ENCODE measurements at regions not wholly inside any gene's neighbourhood (a gene's known extent, or its start where the extent isn't known, plus 50 kb on each side); places are given as distances from the start of the nearest gene placed in this dataset.

GRCh38 chr15:70353606-70354345 lies 256.1 kb upstream of the TLE3 start:
- H3K9ac ChIP-seq (ENCODE audit: low read depth in 1 of 2, low read length in 2 of 2): no peak overlapping the region
- H3K27ac ChIP-seq (ENCODE audit: low read depth in 2 of 2, low read length in 2 of 2): no peak overlapping the region
- no peaks in the 10 kb centered on the region for H3K27me3 ChIP-seq (ENCODE audit: control insufficient read depth in 2 of 2, insufficient read depth in 2 of 2, low read length in 2 of 2)
- no peaks in the 10 kb centered on the region for H3K4me1 ChIP-seq (ENCODE audit: control insufficient read depth in 2 of 2, insufficient read depth in 2 of 2, low read length in 2 of 2)
- no peaks in the 10 kb centered on the region for H3K9me3 ChIP-seq (ENCODE audit: control insufficient read depth in 2 of 2, low read length in 2 of 2)
- no peak overlapping the region for H3K4me3 ChIP-seq (ENCODE audit: low read length in 2 of 2)
- no peaks in the 10 kb centered on the region for H3K36me3 ChIP-seq (ENCODE audit: control insufficient read depth in 2 of 2, insufficient read depth in 2 of 2, low read length in 2 of 2)

DNA sequence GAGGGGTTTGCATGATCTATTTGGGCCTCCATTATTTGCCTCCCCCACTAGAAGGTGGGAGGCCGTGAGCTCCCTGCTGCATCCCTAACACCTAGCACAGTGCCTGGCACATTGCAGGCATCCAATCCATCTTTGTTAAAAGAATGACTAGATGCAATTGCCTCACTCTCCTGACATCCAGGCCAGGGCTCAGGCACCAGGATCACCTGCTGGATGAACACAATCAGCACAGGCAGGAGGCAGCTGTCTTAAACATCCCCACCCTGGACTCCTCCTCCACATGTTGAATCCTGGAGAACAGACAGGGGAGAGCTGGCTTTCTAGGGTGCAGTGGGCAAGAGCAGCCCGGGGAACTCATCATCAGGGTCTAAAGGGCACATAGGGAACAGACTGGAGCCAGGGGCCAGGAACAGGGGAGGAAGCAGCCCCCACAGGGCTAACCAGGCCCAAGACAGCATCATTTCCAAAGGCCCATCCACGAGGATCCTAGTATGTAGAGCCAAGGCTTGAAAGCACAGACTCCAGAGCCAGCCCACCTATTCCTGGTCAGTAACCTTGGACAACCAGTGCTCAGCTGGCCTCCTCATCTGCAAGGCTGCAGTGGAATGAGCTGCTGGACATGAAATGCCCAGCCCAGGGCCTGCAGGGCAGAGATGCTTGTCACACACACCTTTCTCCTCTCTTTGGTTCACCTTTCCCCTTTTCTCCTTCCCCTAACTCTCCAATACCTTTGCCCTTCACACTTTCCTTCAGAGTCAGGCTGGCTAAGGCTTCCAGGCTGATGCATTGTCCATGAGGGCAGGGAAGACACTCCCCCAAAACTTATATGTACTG lies 254.4 kb upstream of the TLE3 start:
- no peaks in the 10 kb centered on the region for H3K9me3 ChIP-seq (ENCODE audit: control insufficient read depth in 2 of 2, low read length in 2 of 2)
- no peaks in the 10 kb centered on the region for H3K4me1 ChIP-seq (ENCODE audit: control insufficient read depth in 2 of 2, insufficient read depth in 2 of 2, low read length in 2 of 2)
- no peak overlapping the region for H3K9ac ChIP-seq (ENCODE audit: low read depth in 1 of 2, low read length in 2 of 2)
- H3K36me3 ChIP-seq (ENCODE audit: control insufficient read depth in 2 of 2, insufficient read depth in 2 of 2, low read length in 2 of 2): no peaks in the 10 kb centered on the region
- no peaks in the 10 kb centered on the region for H3K27me3 ChIP-seq (ENCODE audit: control insufficient read depth in 2 of 2, insufficient read depth in 2 of 2, low read length in 2 of 2)
- no peak overlapping the region for H3K27ac ChIP-seq (ENCODE audit: low read depth in 2 of 2, low read length in 2 of 2)
- H3K4me3 ChIP-seq (ENCODE audit: low read length in 2 of 2): no peak overlapping the region

GRCh38 chr15:70351391-70351790 lies 253.7 kb upstream of the TLE3 start:
- H3K4me3 ChIP-seq (ENCODE audit: low read length in 2 of 2): no peak overlapping the region
- H3K27ac ChIP-seq (ENCODE audit: low read depth in 2 of 2, low read length in 2 of 2): no peak overlapping the region

DNA sequence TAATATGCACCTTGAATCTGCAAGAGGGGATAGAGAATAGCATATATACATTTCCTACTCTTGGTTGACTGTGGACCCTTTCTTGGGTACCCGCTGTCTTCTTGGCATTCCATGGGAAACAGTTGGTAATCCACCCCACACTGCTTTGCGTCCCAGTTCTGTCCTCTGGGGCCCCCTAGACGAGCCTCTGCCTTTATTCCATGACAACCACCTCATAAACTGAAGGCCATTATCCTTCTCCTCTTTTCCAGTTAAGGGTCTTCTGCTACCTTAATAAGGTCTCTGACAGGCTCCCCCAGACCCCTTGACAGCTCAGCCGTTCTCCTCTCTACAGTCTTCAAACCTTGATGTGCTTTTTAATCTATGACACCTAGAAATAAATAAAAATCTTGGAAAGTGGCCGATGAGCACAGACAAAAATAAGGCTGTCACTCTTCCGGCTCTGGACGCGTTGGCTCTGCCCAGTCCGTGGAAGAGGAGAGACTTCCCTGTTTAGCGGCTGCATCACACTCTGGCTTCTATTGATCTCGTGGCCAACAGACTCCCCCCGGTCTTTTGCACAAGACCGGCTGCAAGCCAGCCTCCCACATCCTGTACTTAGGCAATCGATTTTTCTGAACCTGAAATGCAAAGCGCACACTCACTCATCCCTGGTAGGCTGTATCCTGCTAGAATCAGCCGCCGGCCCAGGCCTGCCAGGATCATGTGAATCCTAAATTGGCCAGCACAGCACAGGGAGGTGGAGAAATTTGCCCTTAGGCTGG lies 251.0 kb upstream of the TLE3 start:
- no peaks in the 10 kb centered on the region for H3K36me3 ChIP-seq (ENCODE audit: control insufficient read depth in 2 of 2, insufficient read depth in 2 of 2, low read length in 2 of 2)
- no peaks in the 10 kb centered on the region for H3K9me3 ChIP-seq (ENCODE audit: control insufficient read depth in 2 of 2, low read length in 2 of 2)
- H3K4me3 ChIP-seq (ENCODE audit: low read length in 2 of 2): no peak overlapping the region
- H3K4me1 ChIP-seq (ENCODE audit: control insufficient read depth in 2 of 2, insufficient read depth in 2 of 2, low read length in 2 of 2): no peaks in the 10 kb centered on the region
- no peak overlapping the region for H3K27ac ChIP-seq (ENCODE audit: low read depth in 2 of 2, low read length in 2 of 2)
- no peaks in the 10 kb centered on the region for H3K27me3 ChIP-seq (ENCODE audit: control insufficient read depth in 2 of 2, insufficient read depth in 2 of 2, low read length in 2 of 2)
- H3K9ac ChIP-seq (ENCODE audit: low read depth in 1 of 2, low read length in 2 of 2): no peak overlapping the region

More at GRCh38 chr15:70351391-70351790, 253.7 kb upstream of the TLE3 start:
- Histone ChIP-seq H3K9me3 (ENCODE audit: control insufficient read depth in 2 of 2, low read length in 2 of 2) (no peaks in the 10 kb centered on the region), H3K27me3 (ENCODE audit: control insufficient read depth in 2 of 2, insufficient read depth in 2 of 2, low read length in 2 of 2) (no peaks in the 10 kb centered on the region), H3K9ac (ENCODE audit: low read depth in 1 of 2, low read length in 2 of 2) (no peak overlapping the region), H3K4me1 (ENCODE audit: control insufficient read depth in 2 of 2, insufficient read depth in 2 of 2, low read length in 2 of 2) (no peaks in the 10 kb centered on the region), H3K36me3 (ENCODE audit: control insufficient read depth in 2 of 2, insufficient read depth in 2 of 2, low read length in 2 of 2) (no peaks in the 10 kb centered on the region)

DNA sequence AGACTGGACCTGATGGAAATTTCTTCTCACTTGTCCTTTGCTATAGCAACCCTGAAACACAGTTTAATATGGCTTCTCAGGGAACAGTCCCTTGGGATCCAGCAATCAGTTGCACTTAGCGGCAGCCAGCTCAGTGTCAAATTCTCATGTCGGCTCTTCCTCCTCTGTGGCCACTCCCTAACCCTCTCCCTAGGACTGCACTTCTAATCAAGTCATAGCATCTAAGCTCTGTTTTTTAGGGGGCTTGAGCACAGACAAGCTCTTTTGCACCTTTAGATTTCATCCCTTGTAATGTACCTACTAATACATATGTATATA lies 250.5 kb upstream of the TLE3 start:
- H3K27ac ChIP-seq (ENCODE audit: low read depth in 2 of 2, low read length in 2 of 2): no peak overlapping the region

GRCh38 chr15:70347321-70348225 lies 249.9 kb upstream of the TLE3 start:
- no peak overlapping the region for H3K4me3 ChIP-seq (ENCODE audit: low read length in 2 of 2)
- no peaks in the 10 kb centered on the region for H3K4me1 ChIP-seq (ENCODE audit: control insufficient read depth in 2 of 2, insufficient read depth in 2 of 2, low read length in 2 of 2)
- no peaks in the 10 kb centered on the region for H3K27me3 ChIP-seq (ENCODE audit: control insufficient read depth in 2 of 2, insufficient read depth in 2 of 2, low read length in 2 of 2)
- H3K36me3 ChIP-seq (ENCODE audit: control insufficient read depth in 2 of 2, insufficient read depth in 2 of 2, low read length in 2 of 2): no peaks in the 10 kb centered on the region
- no peak overlapping the region for H3K27ac ChIP-seq (ENCODE audit: low read depth in 2 of 2, low read length in 2 of 2)
- H3K9me3 ChIP-seq (ENCODE audit: control insufficient read depth in 2 of 2, low read length in 2 of 2): no peaks in the 10 kb centered on the region
- no peak overlapping the region for H3K9ac ChIP-seq (ENCODE audit: low read depth in 1 of 2, low read length in 2 of 2)

More for the DNA sequence above, 250.5 kb upstream of the TLE3 start:
- H3K36me3 ChIP-seq (ENCODE audit: control insufficient read depth in 2 of 2, insufficient read depth in 2 of 2, low read length in 2 of 2): no peaks in the 10 kb centered on the region
- H3K4me3 ChIP-seq (ENCODE audit: low read length in 2 of 2): no peak overlapping the region
- no peaks in the 10 kb centered on the region for H3K4me1 ChIP-seq (ENCODE audit: control insufficient read depth in 2 of 2, insufficient read depth in 2 of 2, low read length in 2 of 2)
- H3K27me3 ChIP-seq (ENCODE audit: control insufficient read depth in 2 of 2, insufficient read depth in 2 of 2, low read length in 2 of 2): no peaks in the 10 kb centered on the region
- no peaks in the 10 kb centered on the region for H3K9me3 ChIP-seq (ENCODE audit: control insufficient read depth in 2 of 2, low read length in 2 of 2)
- no peak overlapping the region for H3K9ac ChIP-seq (ENCODE audit: low read depth in 1 of 2, low read length in 2 of 2)

GRCh38 chr15:70345251-70346019 lies 247.7 kb upstream of the TLE3 start:
- Histone ChIP-seq H3K9me3 (ENCODE audit: control insufficient read depth in 2 of 2, low read length in 2 of 2) (no peaks in the 10 kb centered on the region), H3K4me3 (ENCODE audit: low read length in 2 of 2) (no peak overlapping the region), H3K27me3 (ENCODE audit: control insufficient read depth in 2 of 2, insufficient read depth in 2 of 2, low read length in 2 of 2) (no peaks in the 10 kb centered on the region), H3K4me1 (ENCODE audit: control insufficient read depth in 2 of 2, insufficient read depth in 2 of 2, low read length in 2 of 2) (no peaks in the 10 kb centered on the region), H3K36me3 (ENCODE audit: control insufficient read depth in 2 of 2, insufficient read depth in 2 of 2, low read length in 2 of 2) (no peaks in the 10 kb centered on the region), H3K27ac (ENCODE audit: low read depth in 2 of 2, low read length in 2 of 2) (no peak overlapping the region), H3K9ac (ENCODE audit: low read depth in 1 of 2, low read length in 2 of 2) (no peak overlapping the region)

GRCh38 chr15:70344666-70345065 lies 246.9 kb upstream of the TLE3 start:
- no peaks in the 10 kb centered on the region for H3K4me1 ChIP-seq (ENCODE audit: control insufficient read depth in 2 of 2, insufficient read depth in 2 of 2, low read length in 2 of 2)

GRCh38 chr15:70343961-70344621 lies 246.4 kb upstream of the TLE3 start:
- H3K4me1 ChIP-seq (ENCODE audit: control insufficient read depth in 2 of 2, insufficient read depth in 2 of 2, low read length in 2 of 2): no peaks in the 10 kb centered on the region
- H3K9me3 ChIP-seq (ENCODE audit: control insufficient read depth in 2 of 2, low read length in 2 of 2): no peaks in the 10 kb centered on the region
- no peak overlapping the region for H3K9ac ChIP-seq (ENCODE audit: low read depth in 1 of 2, low read length in 2 of 2)
- H3K27me3 ChIP-seq (ENCODE audit: control insufficient read depth in 2 of 2, insufficient read depth in 2 of 2, low read length in 2 of 2): no peaks in the 10 kb centered on the region
- no peaks in the 10 kb centered on the region for H3K36me3 ChIP-seq (ENCODE audit: control insufficient read depth in 2 of 2, insufficient read depth in 2 of 2, low read length in 2 of 2)
- H3K4me3 ChIP-seq (ENCODE audit: low read length in 2 of 2): no peak overlapping the region
- H3K27ac ChIP-seq (ENCODE audit: low read depth in 2 of 2, low read length in 2 of 2): no peak overlapping the region

More at GRCh38 chr15:70344666-70345065, 246.9 kb upstream of the TLE3 start:
- Histone ChIP-seq H3K27me3 (ENCODE audit: control insufficient read depth in 2 of 2, insufficient read depth in 2 of 2, low read length in 2 of 2) (no peaks in the 10 kb centered on the region), H3K9me3 (ENCODE audit: control insufficient read depth in 2 of 2, low read length in 2 of 2) (no peaks in the 10 kb centered on the region), H3K9ac (ENCODE audit: low read depth in 1 of 2, low read length in 2 of 2) (no peak overlapping the region), H3K27ac (ENCODE audit: low read depth in 2 of 2, low read length in 2 of 2) (no peak overlapping the region), H3K36me3 (ENCODE audit: control insufficient read depth in 2 of 2, insufficient read depth in 2 of 2, low read length in 2 of 2) (no peaks in the 10 kb centered on the region), H3K4me3 (ENCODE audit: low read length in 2 of 2) (no peak overlapping the region)

All from mucosa of rectum (tissue), 2 donors.